ENCODE measurements at regions not wholly inside any gene's neighbourhood (a gene's known extent, or its start where the extent isn't known, plus 50 kb on each side); places are given as distances from the start of the nearest gene placed in this dataset.

DNA sequence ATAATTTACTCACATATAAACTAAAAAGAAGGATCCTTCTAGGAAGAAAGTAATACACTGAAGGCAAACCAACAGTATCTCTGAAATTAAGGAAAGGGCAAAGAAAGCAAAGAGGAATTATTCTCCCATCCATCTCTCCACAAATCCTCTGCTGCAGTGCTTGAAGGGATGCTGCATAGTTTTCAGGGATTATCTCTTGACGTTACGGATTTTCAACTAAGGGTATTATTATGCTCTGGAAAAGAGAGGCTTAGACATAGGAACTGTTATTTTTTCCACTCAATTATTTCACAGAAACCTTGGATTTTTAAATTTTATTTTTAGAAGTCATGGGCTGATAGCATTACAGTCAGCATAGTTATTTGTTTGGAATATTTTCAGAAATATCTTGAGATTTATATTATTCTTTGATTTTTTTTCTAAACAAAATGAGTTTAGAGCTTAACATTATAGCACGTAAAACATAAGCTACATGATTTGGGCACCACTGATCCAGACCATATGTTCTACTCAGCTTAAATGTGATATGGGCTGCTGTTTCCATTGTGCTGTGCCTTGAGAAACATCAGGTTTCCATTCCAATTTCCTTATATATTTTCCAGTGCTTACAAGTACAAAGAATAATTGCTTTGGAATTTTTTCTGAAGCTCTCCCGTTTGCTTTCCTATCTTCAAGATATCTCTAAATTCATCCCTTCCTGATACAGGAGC is 57.9 kb upstream of the DCN start:
- TF ChIP-seq GATA2 (IDR thresholded peaks at IDR 0.05; ENCODE audit: low read depth, low read length), result no peak
- TF ChIP-seq GATA3 (IDR thresholded peaks at IDR 0.05; ENCODE audit: low read depth, low read length), result no peak

DNA sequence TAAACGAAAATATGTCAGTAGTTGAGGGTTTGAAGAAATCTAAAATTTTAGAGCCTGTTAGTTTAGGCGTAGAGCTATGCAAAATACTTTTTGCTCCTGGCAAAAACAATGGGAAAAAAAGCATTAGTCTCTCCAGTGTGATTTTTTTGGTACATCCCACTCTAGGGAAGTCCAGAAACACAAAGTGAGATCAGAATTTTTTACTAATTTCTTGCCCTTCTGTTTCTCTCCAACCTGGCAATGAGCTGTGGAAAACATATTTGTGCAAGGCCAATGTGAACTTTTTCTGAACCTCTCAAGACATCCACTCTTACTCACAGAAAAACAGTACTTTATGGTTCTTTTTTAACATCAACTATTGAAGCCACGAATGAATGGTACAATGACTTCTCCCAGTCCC is 56.9 kb upstream of the DCN start:
- no peak for TF ChIP-seq GATA3 (IDR thresholded peaks at IDR 0.05; ENCODE audit: low read depth, low read length)
- TF ChIP-seq GATA2 (IDR thresholded peaks at IDR 0.05; ENCODE audit: low read depth, low read length), result no peak
